ENCODE measurements at regions not wholly inside any gene's neighbourhood (a gene's known extent, or its start where the extent isn't known, plus 50 kb on each side); places are given as distances from the start of the nearest gene placed in this dataset.

GRCh38 chr1:198887866-198888265 is 249.0 kb downstream of the PTPRC start:
- no peaks in the 10 kb centered on the region for H3K9me3 ChIP-seq
- no peak for TF ChIP-seq CTCF (IDR thresholded peaks at IDR 0.05)
- H3K36me3 ChIP-seq: no peaks in the 10 kb centered on the region
- intact Hi-C loops (cut with DNase I): no loop called here
- no peak for DNase-seq (ENCODE audit: low spot score in 2 of 2)
- H3K4me3 ChIP-seq: no peak overlapping the region
- no peaks in the 10 kb centered on the region for H3K27me3 ChIP-seq
- no peaks in the 10 kb centered on the region for H3K4me1 ChIP-seq
- no peak overlapping the region for H3K27ac ChIP-seq

GRCh38 chr1:198888379-198888943 is 249.6 kb downstream of the PTPRC start:
- no peak for DNase-seq (ENCODE audit: low spot score in 2 of 2)
- Histone ChIP-seq H3K27me3 (no peaks in the 10 kb centered on the region), H3K36me3 (no peaks in the 10 kb centered on the region), H3K9me3 (no peaks in the 10 kb centered on the region), H3K4me1 (no peaks in the 10 kb centered on the region), H3K27ac (no peak overlapping the region), H3K4me3 (no peak overlapping the region)
- no peak for TF ChIP-seq CTCF (IDR thresholded peaks at IDR 0.05)
- intact Hi-C loops (cut with DNase I): no loop called here

- TF ChIP-seq CTCF (IDR thresholded peaks at IDR 0.05): no peak
- intact Hi-C loops (cut with DNase I): no loop called here
Measured at GRCh38 chr1:198889101-198889500, 250.3 kb downstream of the PTPRC start.

GRCh38 chr1:198889749-198890148 is 250.9 kb downstream of the PTPRC start:
- H3K4me1 ChIP-seq: no peaks in the 10 kb centered on the region
- no peak for DNase-seq (ENCODE audit: low spot score in 2 of 2)
- H3K36me3 ChIP-seq: no peaks in the 10 kb centered on the region
- no peak overlapping the region for H3K27ac ChIP-seq
- no peak for TF ChIP-seq CTCF (IDR thresholded peaks at IDR 0.05)
- H3K4me3 ChIP-seq: no peak overlapping the region
- intact Hi-C loops (cut with DNase I): no loop called here
- no peaks in the 10 kb centered on the region for H3K27me3 ChIP-seq
- H3K9me3 ChIP-seq: no peaks in the 10 kb centered on the region

More at GRCh38 chr1:198889101-198889500, 250.3 kb downstream of the PTPRC start:
- DNase-seq (ENCODE audit: low spot score in 2 of 2): no peak
- Histone ChIP-seq H3K27me3 (no peaks in the 10 kb centered on the region), H3K4me3 (no peak overlapping the region), H3K9me3 (no peaks in the 10 kb centered on the region), H3K4me1 (no peaks in the 10 kb centered on the region), H3K36me3 (no peaks in the 10 kb centered on the region), H3K27ac (no peak overlapping the region)

- no peak for TF ChIP-seq CTCF (IDR thresholded peaks at IDR 0.05)
- no peak for DNase-seq (ENCODE audit: low spot score in 2 of 2)
- Histone ChIP-seq H3K9me3 (no peaks in the 10 kb centered on the region), H3K4me3 (no peak overlapping the region), H3K27me3 (no peaks in the 10 kb centered on the region), H3K36me3 (no peaks in the 10 kb centered on the region), H3K4me1 (no peaks in the 10 kb centered on the region), H3K27ac (no peak overlapping the region)
- intact Hi-C loops (cut with DNase I): no loop called here
Measured at GRCh38 chr1:198890214-198890930, 251.5 kb downstream of the PTPRC start.

Data from ascending aorta (tissue), 2 donors.